GM21825 (cell line): ENCODE measurements at regions not wholly inside any gene's neighbourhood (a gene's known extent, or its start where the extent isn't known, plus 50 kb on each side); places are given as distances from the start of the nearest gene placed in this dataset.
"Not testable (repeated sequence)": the region's sequence is repeated elsewhere in the genome, so short reads cannot be mapped to it uniquely, and the experiment has no call there.

Source experiments
- ATAC-seq: cut with Tn5 transposase; IDR thresholded peaks from one replicate; pipeline ENCODE4 v1.9.1; 2021; ENCODE audit warnings: mild to moderate bottlenecking, moderate library complexity; ENCODE audit not compliant: unreplicated experiment

GRCh38 chr2:180927030-180927686, 53.2 kb upstream of the UBE2E3 start:
- no peak for ATAC-seq

GRCh38 chr2:180925700-180926099, 54.7 kb upstream of the UBE2E3 start:
- no peak for ATAC-seq

DNA sequence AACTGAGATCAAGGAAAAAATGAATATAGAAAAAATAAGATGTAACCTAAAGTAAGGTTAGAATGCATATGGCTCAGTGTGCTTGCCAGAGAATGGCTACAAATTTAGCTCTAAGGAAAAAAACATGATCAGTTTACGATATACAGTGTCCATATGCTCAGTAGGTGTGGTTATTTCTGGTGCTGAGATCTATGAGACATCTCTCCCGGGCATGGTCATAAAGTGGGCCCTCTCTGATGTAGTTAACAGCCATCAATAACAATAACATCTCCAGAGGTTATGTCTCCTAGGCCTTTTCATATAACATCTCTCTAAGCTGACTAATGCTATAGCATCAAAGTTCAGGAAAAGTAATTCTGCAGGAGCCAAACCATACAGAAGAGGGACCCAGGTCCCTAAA, 56.3 kb upstream of the UBE2E3 start:
- ATAC-seq, result no peak

- no peak for ATAC-seq
These were observed 69.4 kb upstream of the UBE2E3 start for GRCh38 chr2:180910831-180911665.

DNA sequence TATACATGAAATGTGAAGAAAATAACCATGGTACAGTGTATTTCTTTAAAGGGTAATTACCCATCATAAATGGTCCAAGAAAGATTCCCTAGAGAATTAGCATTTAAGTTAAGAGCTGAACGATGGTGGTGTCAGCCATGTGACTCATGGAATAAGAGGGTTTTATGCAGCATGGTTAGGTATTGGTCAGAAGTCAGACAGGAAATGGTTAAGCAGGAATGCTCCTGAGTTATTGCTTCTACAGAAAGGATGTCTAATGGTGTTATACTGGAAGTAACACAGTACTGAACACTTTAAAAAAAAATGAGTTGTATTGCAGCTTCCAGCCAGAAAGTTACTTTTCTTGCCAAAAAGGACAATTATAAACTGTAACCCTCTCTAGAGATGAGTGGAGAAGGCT, 72.7 kb upstream of the UBE2E3 start:
- ATAC-seq, result no peak

GRCh38 chr2:180905461-180905860, 74.9 kb upstream of the UBE2E3 start:
- ATAC-seq, result no peak

DNA sequence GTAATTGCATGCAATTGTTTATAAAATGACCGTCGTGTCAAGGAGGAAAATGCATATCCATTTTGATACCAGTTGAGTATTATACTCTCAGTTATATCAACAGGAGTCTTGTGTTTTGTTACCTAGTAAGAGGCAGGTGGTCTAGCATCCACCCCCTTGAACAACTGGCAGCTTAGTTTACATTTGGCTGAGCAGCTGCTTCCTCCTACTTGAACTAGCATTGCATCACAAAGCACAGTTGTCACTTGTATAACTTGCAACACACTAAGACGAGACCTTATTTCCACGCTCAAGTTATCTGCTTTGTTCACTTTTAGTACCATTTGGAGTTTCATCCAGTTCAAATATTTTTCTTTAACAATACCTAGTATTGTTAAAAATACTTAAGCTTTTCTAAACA, 75.4 kb upstream of the UBE2E3 start:
- ATAC-seq, result no peak

- no peak for ATAC-seq
These were observed 79.1 kb upstream of the UBE2E3 start for GRCh38 chr2:180901331-180901730.

DNA sequence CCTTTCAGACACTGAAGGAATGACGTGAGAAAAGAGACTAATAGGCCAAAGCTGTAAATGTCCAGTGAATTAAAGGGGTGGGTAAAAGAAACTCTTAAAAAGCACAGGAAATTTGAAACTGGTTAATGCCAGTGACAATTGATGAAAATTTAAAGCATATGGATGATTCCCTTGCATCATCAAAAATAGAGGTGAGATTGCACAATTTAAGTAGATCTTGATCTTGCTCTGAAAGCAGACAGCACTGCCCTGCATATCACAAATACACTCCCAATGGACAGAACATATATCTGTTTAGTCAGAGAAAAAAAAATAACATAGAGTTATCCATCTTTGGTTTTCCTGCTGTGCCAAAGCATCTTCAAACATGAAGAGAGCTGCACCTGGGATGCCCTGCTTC, 86.7 kb upstream of the UBE2E3 start:
- no peak for ATAC-seq

GRCh38 chr2:180892091-180892490, 88.3 kb upstream of the UBE2E3 start:
- no peak for ATAC-seq

DNA sequence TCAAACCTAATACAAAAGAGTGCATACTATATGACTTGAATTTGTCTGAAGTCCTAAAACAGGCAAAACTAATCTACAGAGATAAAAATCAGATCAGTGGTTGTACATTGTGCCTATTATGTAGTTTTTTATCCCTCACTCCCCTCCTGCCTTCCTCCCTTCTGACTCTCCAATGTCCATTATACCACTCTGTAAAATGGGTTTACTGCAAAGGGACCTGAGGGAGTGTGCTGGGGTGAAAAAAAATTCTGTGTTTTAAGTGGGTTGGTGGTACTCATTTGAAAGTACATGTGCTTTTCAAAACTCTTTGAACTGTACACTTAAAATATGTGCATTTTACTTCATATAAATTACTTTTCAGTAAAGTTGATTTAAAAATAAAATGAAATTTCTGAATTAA, 89.0 kb upstream of the UBE2E3 start:
- ATAC-seq, result no peak

GRCh38 chr2:180890781-180891180, 89.6 kb upstream of the UBE2E3 start:
- ATAC-seq, result no peak

GRCh38 chr2:180882959-180883358, 97.4 kb upstream of the UBE2E3 start:
- ATAC-seq, result no peak

DNA sequence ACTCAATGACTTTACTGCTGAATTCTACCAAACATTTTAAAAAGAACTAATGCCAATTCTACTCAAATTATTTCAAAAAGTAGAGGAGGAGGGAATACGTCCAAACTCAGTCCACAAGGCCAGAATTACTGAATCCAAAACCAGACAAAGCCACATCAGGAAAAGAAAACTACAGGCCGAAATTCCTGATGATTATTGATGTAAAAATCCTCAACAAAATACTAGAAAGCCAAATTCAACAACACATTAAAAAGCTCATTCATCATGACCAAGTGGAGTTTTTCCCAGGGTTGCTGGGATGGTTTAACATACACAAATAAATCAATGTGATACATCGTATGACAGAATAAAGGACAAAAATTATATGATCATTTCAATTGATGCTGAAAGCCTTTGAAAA, 103.9 kb upstream of the UBE2E3 start:
- no peak for ATAC-seq

GRCh38 chr2:180873219-180873618, 107.2 kb upstream of the UBE2E3 start:
- ATAC-seq, result no peak

DNA sequence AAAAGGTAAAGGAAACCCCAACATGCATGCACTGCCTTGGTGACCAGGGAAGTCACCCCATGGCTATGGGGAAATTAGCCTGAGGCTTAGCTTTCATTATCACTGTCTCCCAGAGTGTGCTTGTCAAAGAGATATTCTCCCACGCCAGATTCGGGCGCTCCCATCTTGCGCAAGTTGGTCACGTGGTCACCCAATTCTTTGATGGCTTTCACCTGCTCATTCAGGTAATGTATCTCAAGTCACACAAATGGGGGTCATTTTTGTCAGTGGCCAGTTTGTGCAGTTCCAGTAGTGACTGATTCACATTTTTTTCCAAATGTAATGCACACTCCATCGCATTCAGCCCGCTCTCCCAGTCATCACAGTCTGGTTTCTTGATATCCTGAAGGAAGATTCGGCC, 107.6 kb upstream of the UBE2E3 start:
- not testable (repeated sequence) for ATAC-seq

DNA sequence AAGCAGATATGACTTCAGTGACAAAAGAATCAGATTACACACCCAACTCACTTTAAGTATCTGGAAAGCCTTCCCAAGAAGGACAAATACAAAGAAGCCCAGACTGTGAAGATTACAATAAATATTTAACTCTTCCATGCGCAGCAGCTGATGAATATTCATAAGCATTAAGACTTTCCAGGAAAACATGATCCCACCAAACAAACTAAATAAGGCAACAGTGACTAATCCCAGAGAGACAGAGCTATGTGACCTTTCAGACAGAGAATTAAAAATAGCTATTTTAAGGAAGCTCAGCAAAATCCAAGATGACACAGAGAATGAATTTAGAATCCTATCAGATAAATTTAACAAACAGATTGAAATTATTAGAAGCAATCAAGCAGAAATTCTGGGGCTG, 108.2 kb upstream of the UBE2E3 start:
- no peak for ATAC-seq

- no peak for ATAC-seq
These were observed 108.8 kb upstream of the UBE2E3 start for GRCh38 chr2:180871649-180872048.

GRCh38 chr2:180849851-180850250, 130.6 kb upstream of the UBE2E3 start:
- no peak for ATAC-seq

DNA sequence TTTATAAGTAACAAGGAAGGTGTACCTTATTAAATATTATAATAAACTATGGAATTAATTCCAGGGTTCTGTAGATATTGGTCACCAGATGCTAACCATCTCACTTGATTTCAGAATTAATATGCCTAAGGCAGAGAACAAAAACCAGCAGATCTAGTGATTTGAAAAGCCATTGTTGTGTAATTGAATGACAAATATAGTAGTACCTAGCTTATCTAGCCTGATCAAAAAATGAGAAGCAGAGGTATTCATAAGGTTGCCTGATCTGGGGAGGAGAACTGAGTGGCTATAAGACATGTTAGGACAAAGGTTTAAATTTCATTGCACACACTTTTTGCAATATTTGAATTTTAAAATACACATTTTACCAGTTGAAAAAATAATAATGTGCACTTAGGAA, 132.0 kb upstream of the UBE2E3 start:
- no peak for ATAC-seq

- ATAC-seq, result no peak
These were observed 133.5 kb upstream of the UBE2E3 start for GRCh38 chr2:180846756-180847472.

- ATAC-seq, result no peak
These were observed 137.9 kb upstream of the UBE2E3 start for GRCh38 chr2:180842461-180842860.
